HepG2 (cell line): ENCODE measurements at regions not wholly inside any gene's neighbourhood (a gene's known extent, or its start where the extent isn't known, plus 50 kb on each side); places are given as distances from the start of the nearest gene placed in this dataset.

ENCODE experiments used
- ATAC-seq: fragments of 200-7000 bp; cut with Tn5 transposase; 3 replicates; pipeline ENCODE4 v1.9.1; 2020; ENCODE audit warnings: mild to moderate bottlenecking, moderate library complexity
- BruUV-seq: library from RNA; stranded (reverse); fragments of 400-500 nt; replicated peaks from 2 replicates; lab custom pipeline; 2021; lab: Mats Ljungman, UMichigan
- CTCF ChIA-PET: fragments of 300-600 bp; formaldehyde crosslinking; extraction: SDS; loops from one replicate; lab custom pipeline; 2021; ENCODE audit warnings: low total read pairs, inconsistent platforms, low intra/inter-chr PET ratio; lab: Yijun Ruan, JAX
- POLR2A ChIA-PET: fragments of 350-600 bp; sonication (Branson Sonifier 250); formaldehyde crosslinking; loops from one replicate; lab custom pipeline; 2020; ENCODE audit warnings: antibody characterized with exemption, inconsistent platforms; lab: Yijun Ruan, JAX
- DNase-seq: peaks from one replicate; pipeline ENCODE4 v3.0.0-alpha.2; 2015; ENCODE audit warnings: low spot score
- FAIRE-seq: peaks from 3 replicates; lab custom pipeline; 2011; peaks lifted over from hg19 to GRCh38; lab: Jason Lieb, UNC
- H2AFZ ChIP-seq: one replicate; pipeline ENCODE4 v1.6.1; 2011; ENCODE audit warnings: low read length, inconsistent platforms
- H3K27ac ChIP-seq: fragments of 300-600 bp; 3 replicates; pipeline ENCODE4 v1.8.0; 2011; ENCODE audit warnings: mixed run types, mild to moderate bottlenecking, mixed read lengths, low read length, inconsistent platforms; ENCODE audit not compliant: insufficient read depth; ENCODE audit errors: extremely low read length
- H3K27me3 ChIP-seq, 2 experiments: fragments of 200-600 bp in 1 of 2; 2 replicates in 1 of 2; 3 replicates in 1 of 2; pipeline versions ENCODE4 v1.6.0 to v1.8.0; 2011; ENCODE audit warnings: low read length in 2 of 2, mild to moderate bottlenecking in 2 of 2, moderate library complexity in 2 of 2, inconsistent platforms in 1 of 2; ENCODE audit not compliant: insufficient read depth in 2 of 2, control insufficient read depth in 1 of 2
- H3K36me3 ChIP-seq, 2 experiments: fragments of 200-600 bp in 1 of 2; replicated peaks in 1 of 2; 2 replicates in 1 of 2; 3 replicates in 1 of 2; pipeline versions ENCODE4 v1.5.1 to v1.8.0; 2011; ENCODE audit warnings: low read length in 2 of 2, inconsistent platforms in 1 of 2; ENCODE audit not compliant: insufficient read depth in 2 of 2, control insufficient read depth in 1 of 2
- H3K4me1 ChIP-seq: 2 replicates; pipeline ENCODE4 v1.5.1; 2012; ENCODE audit warnings: low read length, inconsistent platforms; ENCODE audit not compliant: insufficient read depth
- H3K4me2 ChIP-seq: 2 replicates; pipeline ENCODE4 v1.6.0; 2011; ENCODE audit warnings: low read depth, low read length, inconsistent platforms
- H3K4me3 ChIP-seq, 3 experiments: fragments of 200-600 bp in 1 of 3; sonication (generic), shearing (Covaris generic) in 1 of 3; replicated peaks in 1 of 3; 2 replicates each; pipeline ENCODE4 v1.5.1; 2011 to 2016; ENCODE audit warnings: low read length in 3 of 3, inconsistent platforms in 2 of 3, low read depth in 2 of 3, mild to moderate bottlenecking in 2 of 3, control low read depth in 1 of 3, mixed read lengths in 1 of 3; ENCODE audit not compliant: insufficient read depth in 1 of 3
- H3K79me2 ChIP-seq: one replicate; pipeline ENCODE4 v1.6.1; 2011; ENCODE audit warnings: low read length, inconsistent platforms; ENCODE audit not compliant: insufficient read depth
- H3K9ac ChIP-seq: 2 replicates; pipeline ENCODE4 v1.6.0; 2011; ENCODE audit warnings: mild to moderate bottlenecking, low read depth, low read length, inconsistent platforms; ENCODE audit not compliant: insufficient read depth
- H3K9me3 ChIP-seq: 2 replicates; pipeline ENCODE4 v1.5.1; 2012; ENCODE audit warnings: mild to moderate bottlenecking, low read length
- H4K20me1 ChIP-seq: 2 replicates; pipeline ENCODE4 v1.6.0; 2011; ENCODE audit warnings: inconsistent platforms, mild to moderate bottlenecking, low read length, moderate library complexity; ENCODE audit not compliant: insufficient read depth
- DNMT1 ChIP-seq: sonication (generic); formaldehyde crosslinking; IDR thresholded peaks from 2 replicates; pipeline ENCODE4 v1.5.1; 2020; ENCODE audit warnings: mild to moderate bottlenecking, missing genetic modification reagents
- ELF4 ChIP-seq: sonication (generic); formaldehyde crosslinking; IDR thresholded peaks from 2 replicates; pipeline ENCODE4 v1.5.0; 2020; ENCODE audit warnings: missing genetic modification reagents, mild to moderate bottlenecking, moderate library complexity, borderline replicate concordance
- MBD4 ChIP-seq: IDR thresholded peaks from 2 replicates; pipeline ENCODE4 v1.6.1; 2012; ENCODE audit warnings: low read length, inconsistent platforms, borderline replicate concordance
- MEF2D ChIP-seq: sonication (generic); formaldehyde crosslinking; IDR thresholded peaks from 2 replicates; pipeline ENCODE4 v1.5.1; 2020; ENCODE audit warnings: mild to moderate bottlenecking, missing genetic modification reagents
- PHF20 ChIP-seq: sonication (generic); formaldehyde crosslinking; IDR thresholded peaks from 2 replicates; pipeline ENCODE4 v1.5.0; 2020; ENCODE audit warnings: mild to moderate bottlenecking, missing genetic modification reagents
- ZBTB42 ChIP-seq: sonication (generic); formaldehyde crosslinking; IDR thresholded peaks from 2 replicates; pipeline ENCODE4 v1.5.0; 2020; ENCODE audit warnings: mild to moderate bottlenecking, missing genetic modification reagents
- ZC3H4 ChIP-seq: sonication (generic); formaldehyde crosslinking; IDR thresholded peaks from 2 replicates; pipeline ENCODE4 v1.4.0; 2020; ENCODE audit warnings: missing genetic modification reagents, borderline replicate concordance
- ZNF512B ChIP-seq: sonication (generic); formaldehyde crosslinking; IDR thresholded peaks from 2 replicates; pipeline ENCODE4 v1.5.1; 2020; ENCODE audit warnings: missing genetic modification reagents, mild to moderate bottlenecking, borderline replicate concordance
- WGBS: methylation state at CpG from one replicate; pipeline ENCODE4 v1.1.6; 2017; ENCODE audit warnings: low lambda C conversion rate; 5-methylcytosine and 5-hydroxymethylcytosine counted together
- in situ Hi-C: cut with HindIII; loops from 2 replicates; pipeline ENCODE4 v1.10.0; 2017; ENCODE audit warnings: low pct_unique_long_range_greater_than_20kb; ENCODE audit not compliant: extremely low pct_ligation_motif_present
- intact Hi-C: fragments of 100-400 bp; cut with micrococcal nuclease; formaldehyde crosslinking; loops from one replicate; pipeline ENCODE4 v1.10.0; 2022; ENCODE audit not compliant: unreplicated experiment
- TF ChIP-seq, protein P1 (sequence below): sonication (generic); formaldehyde crosslinking; IDR thresholded peaks from 2 replicates; pipeline ENCODE4 v1.8.0; 2022; ENCODE audit warnings: low read depth, missing genetic modification reagents
- TF ChIP-seq, protein P2 (sequence below): sonication (generic); IDR thresholded peaks from 2 replicates; pipeline ENCODE4 v1.6.1; 2016; ENCODE audit warnings: low read depth, borderline replicate concordance

GRCh38 chr16:63614429-63614828 lies 1507.4 kb downstream of the CDH11 start:
- POLR2A ChIA-PET = no interaction called here
- DNase-seq = no peak
- no peak for ATAC-seq
- H3K4me3 ChIP-seq = no peak overlapping the region
- intact Hi-C loops = no loop called here
- H3K9me3 ChIP-seq = peaks cover 39% of the 10 kb centered on the region; the same call in 1 of the 2 replicates
- H2AFZ ChIP-seq = no peak overlapping the region
- no peaks in the 10 kb centered on the region for H3K79me2 ChIP-seq
- no TSS peak for BruUV-seq
- TF ChIP-seq ZNF512B (CRISPR knock-in tag) (no peak), PHF20 (CRISPR knock-in tag) (no peak), ZC3H4 (CRISPR knock-in tag) (no peak), MEF2D (no peak), MBD4 (no peak), ZBTB42 (no peak), ELF4 (CRISPR knock-in tag) (no peak), DNMT1 (CRISPR knock-in tag) (no peak)
- TF ChIP-seq, protein P1, sequence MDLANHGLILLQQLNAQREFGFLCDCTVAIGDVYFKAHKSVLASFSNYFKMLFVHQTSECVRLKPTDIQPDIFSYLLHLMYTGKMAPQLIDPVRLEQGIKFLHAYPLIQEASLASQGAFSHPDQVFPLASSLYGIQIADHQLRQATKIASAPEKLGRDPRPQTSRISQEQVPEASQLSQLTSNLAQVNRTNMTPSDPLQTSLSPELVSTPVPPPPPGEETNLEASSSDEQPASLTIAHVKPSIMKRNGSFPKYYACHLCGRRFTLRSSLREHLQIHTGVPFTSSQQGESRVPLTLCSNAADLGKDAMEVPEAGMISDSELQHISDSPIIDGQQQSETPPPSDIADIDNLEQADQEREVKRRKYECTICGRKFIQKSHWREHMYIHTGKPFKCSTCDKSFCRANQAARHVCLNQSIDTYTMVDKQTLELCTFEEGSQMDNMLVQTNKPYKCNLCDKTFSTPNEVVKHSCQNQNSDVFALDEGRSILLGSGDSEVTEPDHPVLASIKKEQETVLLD (CRISPR knock-in tag) = no peak
- TF ChIP-seq, protein P2, sequence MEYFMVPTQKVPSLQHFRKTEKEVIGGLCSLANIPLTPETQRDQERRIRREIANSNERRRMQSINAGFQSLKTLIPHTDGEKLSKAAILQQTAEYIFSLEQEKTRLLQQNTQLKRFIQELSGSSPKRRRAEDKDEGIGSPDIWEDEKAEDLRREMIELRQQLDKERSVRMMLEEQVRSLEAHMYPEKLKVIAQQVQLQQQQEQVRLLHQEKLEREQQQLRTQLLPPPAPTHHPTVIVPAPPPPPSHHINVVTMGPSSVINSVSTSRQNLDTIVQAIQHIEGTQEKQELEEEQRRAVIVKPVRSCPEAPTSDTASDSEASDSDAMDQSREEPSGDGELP = no peak
- in situ Hi-C loops = no loop called here
- H3K4me1 ChIP-seq = no peaks in the 10 kb centered on the region
- H3K36me3 ChIP-seq = no peaks in the 10 kb centered on the region
- H3K27me3 ChIP-seq = no peaks in the 10 kb centered on the region
- CTCF ChIA-PET = no interaction called here
- no peaks in the 10 kb centered on the region for H4K20me1 ChIP-seq
- H3K27ac ChIP-seq = no peak overlapping the region
- no peak for FAIRE-seq
- no peak overlapping the region for H3K9ac ChIP-seq
- WGBS = 56% methylated on average over 3 of the region's 3 CpGs
- H3K4me2 ChIP-seq = no peak overlapping the region
